Ovary (tissue), 7 donors: ENCODE measurements at regions not wholly inside any gene's neighbourhood (a gene's known extent, or its start where the extent isn't known, plus 50 kb on each side); places are given as distances from the start of the nearest gene placed in this dataset.

ENCODE experiments used
- DNase-seq, 5 donors: peaks; one replicate each; pipeline ENCODE4 v3.0.0-alpha.2; 2019 to 2020
- H3K27ac ChIP-seq, 2 donors: fragments of 200-600 bp; one replicate each; pipeline versions ENCODE4 v1.5.1 to v1.8.0; 2019 to 2022
- H3K27me3 ChIP-seq: fragments of 200-600 bp; one replicate; pipeline ENCODE4 v1.8.0; 2022
- H3K36me3 ChIP-seq: fragments of 200-600 bp; sonication (generic); one replicate; pipeline ENCODE4 v1.5.1; 2019
- H3K4me1 ChIP-seq: one replicate; pipeline ENCODE4 v1.8.1; 2013; ENCODE audit warnings: mild to moderate bottlenecking, moderate library complexity; ENCODE audit not compliant: insufficient read depth
- H3K4me3 ChIP-seq: fragments of 200-600 bp; sonication (generic); one replicate; pipeline ENCODE4 v1.5.1; 2017
- H3K9me3 ChIP-seq, 2 donors: fragments of 200-600 bp in 1 of 2; sonication (generic) in 1 of 2; one replicate each; pipeline versions ENCODE4 v1.5.1 to v1.8.1; 2013 to 2019; ENCODE audit warnings: mild to moderate bottlenecking in 1 of 2, moderate library complexity in 1 of 2
- EP300 ChIP-seq: sonication (generic); formaldehyde crosslinking; IDR thresholded peaks from one replicate; pipeline ENCODE4 v1.6.1; 2017; ENCODE audit warnings: antibody characterized with exemption
- POLR2A ChIP-seq: fragments of 450-650 bp; IDR thresholded peaks from one replicate; pipeline ENCODE4 v1.6.1; 2017; ENCODE audit warnings: antibody characterized with exemption, mild to moderate bottlenecking, moderate library complexity
- WGBS, 3 donors: extraction: QIAGEN DNeasy Blood & Tissue Kit in 1 of 3; methylation state at CpG; one replicate each; pipeline versions ENCODE4 v1.1.5 to v1.1.7; 2013 to 2017; 5-methylcytosine and 5-hydroxymethylcytosine counted together
- intact Hi-C, 4 donors: fragments of 100-400 bp; cut with DNase I; formaldehyde crosslinking; loops; one replicate each; pipeline versions ENCODE4 v1.11.0 to v1.15.1; 2022 to 2023
- TF ChIP-seq, protein P1 (sequence below), 3 donors: fragments of 450-650 bp in 2 of 3; fragments of 200-600 bp in 1 of 3; IDR thresholded peaks; one replicate each; pipeline versions ENCODE4 v1.5.1 to v1.8.0; 2016 to 2022; ENCODE audit warnings: antibody characterized with exemption in 3 of 3, mild to moderate bottlenecking in 1 of 3
- donor health status: DM: no; HTN: no; CAD: no; lungs with moderate emphysema.
- donor health status: DM: no; HTN: no; CAD: no.
- donor health status: Bipolar disorder and iron deficiency.
- donor health status: DM: no; HTN: no; CAD: no.
- donor health status: DM: yes; HTN: yes; CAD: no.

GRCh38 chr11:107250017-107250416, 207.6 kb downstream of the CWF19L2 start:
- no peak overlapping the region for H3K27ac ChIP-seq
- no peak for DNase-seq
- H3K4me3 ChIP-seq: no peak overlapping the region
- no peaks in the 10 kb centered on the region for H3K9me3 ChIP-seq
- 81 to 89% (median 83%) methylated on average over 3 of the region's 3 CpGs for WGBS, 3 donors
- no peaks in the 10 kb centered on the region for H3K36me3 ChIP-seq
- H3K27me3 ChIP-seq: no peaks in the 10 kb centered on the region
- TF ChIP-seq EP300 (no peak), POLR2A (no peak)
- TF ChIP-seq, protein P1, sequence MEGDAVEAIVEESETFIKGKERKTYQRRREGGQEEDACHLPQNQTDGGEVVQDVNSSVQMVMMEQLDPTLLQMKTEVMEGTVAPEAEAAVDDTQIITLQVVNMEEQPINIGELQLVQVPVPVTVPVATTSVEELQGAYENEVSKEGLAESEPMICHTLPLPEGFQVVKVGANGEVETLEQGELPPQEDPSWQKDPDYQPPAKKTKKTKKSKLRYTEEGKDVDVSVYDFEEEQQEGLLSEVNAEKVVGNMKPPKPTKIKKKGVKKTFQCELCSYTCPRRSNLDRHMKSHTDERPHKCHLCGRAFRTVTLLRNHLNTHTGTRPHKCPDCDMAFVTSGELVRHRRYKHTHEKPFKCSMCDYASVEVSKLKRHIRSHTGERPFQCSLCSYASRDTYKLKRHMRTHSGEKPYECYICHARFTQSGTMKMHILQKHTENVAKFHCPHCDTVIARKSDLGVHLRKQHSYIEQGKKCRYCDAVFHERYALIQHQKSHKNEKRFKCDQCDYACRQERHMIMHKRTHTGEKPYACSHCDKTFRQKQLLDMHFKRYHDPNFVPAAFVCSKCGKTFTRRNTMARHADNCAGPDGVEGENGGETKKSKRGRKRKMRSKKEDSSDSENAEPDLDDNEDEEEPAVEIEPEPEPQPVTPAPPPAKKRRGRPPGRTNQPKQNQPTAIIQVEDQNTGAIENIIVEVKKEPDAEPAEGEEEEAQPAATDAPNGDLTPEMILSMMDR (IDR thresholded peaks at IDR 0.05): no peak
- intact Hi-C loops: no loop called here
- H3K4me1 ChIP-seq: no peaks in the 10 kb centered on the region

DNA sequence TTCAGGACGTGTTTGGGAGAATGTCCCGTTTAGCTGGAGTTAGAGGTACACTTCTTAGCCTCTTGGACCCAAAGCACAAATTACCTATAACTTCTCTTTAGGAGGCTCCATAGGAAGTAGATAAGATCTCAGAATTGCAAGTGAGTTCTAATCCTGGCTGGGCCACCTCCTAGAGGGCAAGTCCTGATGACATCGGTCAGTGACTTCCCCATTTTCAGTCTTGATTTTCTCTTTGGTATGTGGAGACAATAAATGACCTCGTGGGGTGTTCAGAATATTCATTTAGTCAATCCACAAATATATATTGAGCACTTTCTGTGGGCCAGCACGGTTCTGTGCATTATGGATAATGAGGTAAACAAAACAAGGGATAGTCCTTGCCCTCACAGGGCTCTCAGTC, 208.6 kb downstream of the CWF19L2 start:
- no peaks in the 10 kb centered on the region for H3K36me3 ChIP-seq
- WGBS, 3 donors: 66 to 77% (median 67%) methylated on average over 5 of the region's 5 CpGs

GRCh38 chr11:107247167-107247861, 210.3 kb downstream of the CWF19L2 start:
- H3K27me3 ChIP-seq: no peaks in the 10 kb centered on the region
- H3K9me3 ChIP-seq: no peaks in the 10 kb centered on the region
- no peaks in the 10 kb centered on the region for H3K4me1 ChIP-seq
- no peaks in the 10 kb centered on the region for H3K36me3 ChIP-seq
- no peak overlapping the region for H3K4me3 ChIP-seq
- WGBS, 3 donors: 53 to 68% (median 57%) methylated on average over 4 of the region's 4 CpGs
- H3K27ac ChIP-seq: no peak overlapping the region
- no peak for DNase-seq
- intact Hi-C loops: no loop called here
- no peak for TF ChIP-seq POLR2A
- TF ChIP-seq, protein P1 (IDR thresholded peaks at IDR 0.05): no peak
- TF ChIP-seq EP300: no peak

More for the DNA sequence above, 208.6 kb downstream of the CWF19L2 start:
- H3K9me3 ChIP-seq: no peaks in the 10 kb centered on the region
- TF ChIP-seq EP300: no peak
- TF ChIP-seq, protein P1 (IDR thresholded peaks at IDR 0.05): no peak
- TF ChIP-seq POLR2A: no peak
- H3K27ac ChIP-seq: no peak overlapping the region
- intact Hi-C loops: no loop called here
- no peaks in the 10 kb centered on the region for H3K4me1 ChIP-seq
- no peak for DNase-seq
- H3K4me3 ChIP-seq: no peak overlapping the region
- no peaks in the 10 kb centered on the region for H3K27me3 ChIP-seq

GRCh38 chr11:107243929-107244328, 213.7 kb downstream of the CWF19L2 start:
- intact Hi-C loops: no loop called here
- no peak overlapping the region for H3K4me3 ChIP-seq
- no peaks in the 10 kb centered on the region for H3K36me3 ChIP-seq
- 59 to 94% (median 86%) methylated on average over 1 of the region's 1 CpG for WGBS, 3 donors
- no peaks in the 10 kb centered on the region for H3K4me1 ChIP-seq
- TF ChIP-seq POLR2A (no peak), EP300 (no peak)
- TF ChIP-seq, protein P1 (IDR thresholded peaks at IDR 0.05): no peak
- no peaks in the 10 kb centered on the region for H3K27me3 ChIP-seq
- DNase-seq: no peak
- H3K27ac ChIP-seq: no peak overlapping the region
- no peaks in the 10 kb centered on the region for H3K9me3 ChIP-seq
